ENCODE measurements at regions not wholly inside any gene's neighbourhood (a gene's known extent, or its start where the extent isn't known, plus 50 kb on each side); places are given as distances from the start of the nearest gene placed in this dataset.

- TF ChIP-seq, protein P1, sequence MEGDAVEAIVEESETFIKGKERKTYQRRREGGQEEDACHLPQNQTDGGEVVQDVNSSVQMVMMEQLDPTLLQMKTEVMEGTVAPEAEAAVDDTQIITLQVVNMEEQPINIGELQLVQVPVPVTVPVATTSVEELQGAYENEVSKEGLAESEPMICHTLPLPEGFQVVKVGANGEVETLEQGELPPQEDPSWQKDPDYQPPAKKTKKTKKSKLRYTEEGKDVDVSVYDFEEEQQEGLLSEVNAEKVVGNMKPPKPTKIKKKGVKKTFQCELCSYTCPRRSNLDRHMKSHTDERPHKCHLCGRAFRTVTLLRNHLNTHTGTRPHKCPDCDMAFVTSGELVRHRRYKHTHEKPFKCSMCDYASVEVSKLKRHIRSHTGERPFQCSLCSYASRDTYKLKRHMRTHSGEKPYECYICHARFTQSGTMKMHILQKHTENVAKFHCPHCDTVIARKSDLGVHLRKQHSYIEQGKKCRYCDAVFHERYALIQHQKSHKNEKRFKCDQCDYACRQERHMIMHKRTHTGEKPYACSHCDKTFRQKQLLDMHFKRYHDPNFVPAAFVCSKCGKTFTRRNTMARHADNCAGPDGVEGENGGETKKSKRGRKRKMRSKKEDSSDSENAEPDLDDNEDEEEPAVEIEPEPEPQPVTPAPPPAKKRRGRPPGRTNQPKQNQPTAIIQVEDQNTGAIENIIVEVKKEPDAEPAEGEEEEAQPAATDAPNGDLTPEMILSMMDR (IDR thresholded peaks at IDR 0.05), result no peak
- TF ChIP-seq EZH2phosphoT487 (IDR thresholded peaks at IDR 0.05) (no peak), EZH2 (IDR thresholded peaks at IDR 0.05) (no peak)
- Histone ChIP-seq H3K4me1 (no peaks in the 10 kb centered on the region), H2AFZ (replicated peaks) (no peak overlapping the region), H3K9me3 (ENCODE audit: low read depth) (no peaks in the 10 kb centered on the region), H3K36me3 (no peaks in the 10 kb centered on the region), H3F3A (ENCODE audit: low read depth) (no peaks in the 10 kb centered on the region), H4K20me1 (ENCODE audit: low read depth) (no peaks in the 10 kb centered on the region), H3K4me3 (no peak overlapping the region), H3K79me2 (ENCODE audit: low read depth) (no peaks in the 10 kb centered on the region), H3K4me2 (no peak overlapping the region), H3K27ac (no peak overlapping the region), H3K27me3 (no peaks in the 10 kb centered on the region), H3K9ac (no peak overlapping the region)
- DNase-seq (ENCODE audit: low spot score), result peak; percentile 10
- H3K4me3 Mint-ChIP-seq, result no peak overlapping the region
- peaks cover 3% of the 10 kb centered on the region for H3K9me3 Mint-ChIP-seq
- peaks cover 5% of the 10 kb centered on the region for H3K4me1 Mint-ChIP-seq
- no peaks in the 10 kb centered on the region for H3K36me3 Mint-ChIP-seq
- no peaks in the 10 kb centered on the region for H3K27me3 Mint-ChIP-seq (ENCODE audit: insufficient read depth, low read depth)
- peak overlapping the region; percentile 7 for H3K27ac Mint-ChIP-seq
Observed at GRCh38 chr4:137025484-137026059, 506.7 kb downstream of the PCDH18 start.

DNA sequence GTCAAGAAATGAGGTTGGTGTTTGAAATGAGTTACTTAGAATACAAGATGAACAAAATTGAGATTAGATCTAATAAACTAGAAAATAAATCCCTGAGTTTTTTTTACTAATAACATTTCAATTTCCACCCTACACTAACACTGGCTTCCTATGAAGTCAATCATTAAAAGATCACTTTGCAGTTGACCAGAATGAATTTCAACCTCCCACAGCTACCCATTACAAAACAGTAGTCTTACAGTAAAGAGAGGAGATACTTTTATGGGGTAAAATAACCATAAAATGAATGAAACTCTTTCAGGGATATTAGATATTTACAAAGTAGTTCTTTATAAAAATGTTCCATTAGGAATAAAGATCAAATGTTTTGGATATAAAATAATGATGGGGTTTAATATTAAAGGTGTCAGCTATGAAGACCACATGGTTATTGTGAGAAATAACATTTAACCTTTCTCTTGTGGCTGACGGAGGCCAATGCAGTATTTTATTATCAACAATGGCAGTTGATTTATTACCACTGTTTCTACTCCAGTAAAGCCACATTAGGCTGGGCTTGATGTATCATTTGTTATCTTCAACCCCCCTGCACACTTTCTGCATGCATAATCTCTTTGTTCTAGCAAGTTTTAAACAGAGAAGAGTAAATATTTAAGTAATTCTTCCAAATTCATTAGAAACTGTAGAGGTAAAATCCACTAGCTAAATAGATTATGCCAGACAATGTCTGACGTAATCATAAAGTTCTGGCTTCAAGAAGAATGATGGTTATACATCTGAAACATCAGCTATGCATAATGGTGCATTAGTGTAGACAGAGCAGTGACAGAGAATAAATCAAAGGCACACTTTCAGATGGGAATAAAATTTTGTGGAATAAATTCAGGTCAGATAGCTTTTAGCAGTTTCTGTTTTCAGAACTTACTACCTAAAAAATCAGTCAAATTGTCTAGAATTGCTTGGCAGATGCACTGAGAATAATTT, 516.6 kb downstream of the PCDH18 start:
- H3K36me3 ChIP-seq, result no peaks in the 10 kb centered on the region
- DNase-seq (ENCODE audit: low spot score), result no peak
- no peak overlapping the region for H3K27ac ChIP-seq
- Mint-ChIP-seq H3K36me3 (no peaks in the 10 kb centered on the region), H3K9me3 (no peaks in the 10 kb centered on the region), H3K4me3 (no peak overlapping the region), H3K4me1 (no peaks in the 10 kb centered on the region), H3K27ac (no peak overlapping the region), H3K27me3 (ENCODE audit: insufficient read depth, low read depth) (no peaks in the 10 kb centered on the region)
- H3K27me3 ChIP-seq, result no peaks in the 10 kb centered on the region
- no peaks in the 10 kb centered on the region for H3K79me2 ChIP-seq (ENCODE audit: low read depth)
- no peaks in the 10 kb centered on the region for H3F3A ChIP-seq (ENCODE audit: low read depth)
- no peaks in the 10 kb centered on the region for H3K9me3 ChIP-seq (ENCODE audit: low read depth)
- no peak overlapping the region for H3K4me3 ChIP-seq
- H3K4me2 ChIP-seq, result no peak overlapping the region
- no peaks in the 10 kb centered on the region for H3K4me1 ChIP-seq
- TF ChIP-seq, protein P1 (IDR thresholded peaks at IDR 0.05), result no peak
- TF ChIP-seq EZH2 (IDR thresholded peaks at IDR 0.05), result no peak
- TF ChIP-seq EZH2phosphoT487 (IDR thresholded peaks at IDR 0.05), result no peak
- H3K9ac ChIP-seq, result no peak overlapping the region
- no peak overlapping the region for H2AFZ ChIP-seq (replicated peaks)
- H4K20me1 ChIP-seq (ENCODE audit: low read depth), result no peaks in the 10 kb centered on the region

DNA sequence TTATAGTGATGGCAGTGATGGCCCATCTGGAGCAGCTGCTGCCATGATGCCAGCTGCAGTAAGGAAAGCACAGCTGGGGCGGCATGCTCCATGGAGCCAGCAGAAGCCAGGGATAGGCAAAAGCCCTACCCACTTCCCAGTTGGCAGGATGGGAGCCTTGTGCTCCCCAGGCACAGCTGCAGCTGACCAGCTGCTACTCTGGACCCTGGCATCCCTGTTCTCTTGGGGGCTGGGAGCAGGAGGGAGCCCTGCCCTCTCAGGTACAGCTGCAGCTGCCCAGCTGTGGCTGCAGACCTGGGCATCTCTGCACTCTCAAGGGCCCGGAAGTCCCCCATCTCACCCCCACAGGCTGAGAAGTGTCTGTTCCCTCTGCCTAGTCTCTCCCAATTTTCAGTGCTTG, 531.9 kb downstream of the PCDH18 start:
- H3K4me1 ChIP-seq, result no peaks in the 10 kb centered on the region
- no peak for DNase-seq (ENCODE audit: low spot score)
- H3K36me3 ChIP-seq, result no peaks in the 10 kb centered on the region
- H3K9me3 ChIP-seq (ENCODE audit: low read depth), result no peaks in the 10 kb centered on the region
- H3K27ac ChIP-seq, result no peak overlapping the region
- TF ChIP-seq, protein P1 (IDR thresholded peaks at IDR 0.05), result no peak
- TF ChIP-seq EZH2 (IDR thresholded peaks at IDR 0.05) (no peak), EZH2phosphoT487 (IDR thresholded peaks at IDR 0.05) (no peak)
- Mint-ChIP-seq H3K36me3 (no peaks in the 10 kb centered on the region), H3K27ac (no peak overlapping the region), H3K9me3 (peaks cover 13% of the 10 kb centered on the region), H3K4me3 (no peak overlapping the region), H3K4me1 (no peaks in the 10 kb centered on the region), H3K27me3 (ENCODE audit: insufficient read depth, low read depth) (peaks cover 2% of the 10 kb centered on the region)
- no peaks in the 10 kb centered on the region for H3K79me2 ChIP-seq (ENCODE audit: low read depth)
- H3F3A ChIP-seq (ENCODE audit: low read depth), result no peaks in the 10 kb centered on the region
- H3K9ac ChIP-seq, result no peak overlapping the region
- H3K27me3 ChIP-seq, result no peaks in the 10 kb centered on the region
- H3K4me3 ChIP-seq, result no peak overlapping the region
- no peaks in the 10 kb centered on the region for H4K20me1 ChIP-seq (ENCODE audit: low read depth)
- H2AFZ ChIP-seq (replicated peaks), result no peak overlapping the region
- no peak overlapping the region for H3K4me2 ChIP-seq
